ENCODE measurements at regions not wholly inside any gene's neighbourhood (a gene's known extent, or its start where the extent isn't known, plus 50 kb on each side); places are given as distances from the start of the nearest gene placed in this dataset.

DNA sequence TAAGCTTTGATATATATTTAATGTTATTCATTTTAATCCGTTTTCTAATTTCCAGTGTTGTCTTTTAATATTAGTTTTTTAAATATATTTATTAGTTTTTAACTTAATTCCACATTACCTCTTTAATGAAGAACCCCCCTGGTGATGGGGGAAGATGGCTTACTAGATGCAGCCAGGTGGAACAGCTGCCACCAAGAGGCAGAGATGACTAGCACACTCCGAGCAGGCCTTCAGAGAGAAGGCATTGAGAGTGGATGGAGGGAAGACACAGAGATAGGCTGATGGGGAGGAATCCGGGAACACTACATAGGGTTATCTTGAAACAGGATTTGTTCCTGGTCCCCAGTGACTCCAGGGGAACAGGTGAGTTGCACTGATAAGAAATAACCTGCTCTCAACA lies 771.6 kb downstream of the LRFN5 start:
- TF ChIP-seq, protein P1, sequence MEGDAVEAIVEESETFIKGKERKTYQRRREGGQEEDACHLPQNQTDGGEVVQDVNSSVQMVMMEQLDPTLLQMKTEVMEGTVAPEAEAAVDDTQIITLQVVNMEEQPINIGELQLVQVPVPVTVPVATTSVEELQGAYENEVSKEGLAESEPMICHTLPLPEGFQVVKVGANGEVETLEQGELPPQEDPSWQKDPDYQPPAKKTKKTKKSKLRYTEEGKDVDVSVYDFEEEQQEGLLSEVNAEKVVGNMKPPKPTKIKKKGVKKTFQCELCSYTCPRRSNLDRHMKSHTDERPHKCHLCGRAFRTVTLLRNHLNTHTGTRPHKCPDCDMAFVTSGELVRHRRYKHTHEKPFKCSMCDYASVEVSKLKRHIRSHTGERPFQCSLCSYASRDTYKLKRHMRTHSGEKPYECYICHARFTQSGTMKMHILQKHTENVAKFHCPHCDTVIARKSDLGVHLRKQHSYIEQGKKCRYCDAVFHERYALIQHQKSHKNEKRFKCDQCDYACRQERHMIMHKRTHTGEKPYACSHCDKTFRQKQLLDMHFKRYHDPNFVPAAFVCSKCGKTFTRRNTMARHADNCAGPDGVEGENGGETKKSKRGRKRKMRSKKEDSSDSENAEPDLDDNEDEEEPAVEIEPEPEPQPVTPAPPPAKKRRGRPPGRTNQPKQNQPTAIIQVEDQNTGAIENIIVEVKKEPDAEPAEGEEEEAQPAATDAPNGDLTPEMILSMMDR (IDR thresholded peaks at IDR 0.05), result no peak
- no peak for DNase-seq
- peaks cover 4% of the 10 kb centered on the region for H3K27me3 Mint-ChIP-seq (ENCODE audit: low read depth, poor library complexity)
- H3K36me3 Mint-ChIP-seq (ENCODE audit: low read depth), result no peaks in the 10 kb centered on the region
- no peak overlapping the region for H3K4me3 Mint-ChIP-seq
- no peaks in the 10 kb centered on the region for H3K9me3 Mint-ChIP-seq
- no peaks in the 10 kb centered on the region for H3K4me1 Mint-ChIP-seq
- H3K27ac Mint-ChIP-seq, result no peak overlapping the region

DNA sequence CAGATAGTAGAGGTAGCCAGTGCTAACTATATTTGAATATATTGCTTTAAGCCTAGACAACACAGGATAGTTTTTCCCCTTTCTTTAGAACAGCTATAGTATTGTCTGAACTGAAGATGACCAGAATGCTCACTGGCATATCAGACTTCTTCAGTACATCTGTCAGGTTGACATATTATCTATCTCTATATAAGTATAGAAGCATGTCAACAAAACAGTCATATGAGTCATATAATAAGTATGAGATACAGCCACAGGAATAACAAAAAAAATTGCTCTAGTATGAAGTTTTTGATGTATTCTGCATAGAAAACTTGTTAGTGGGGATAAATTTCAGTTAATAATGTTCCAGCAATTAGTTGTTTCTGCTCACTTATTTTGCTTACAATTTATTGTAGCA lies 767.7 kb downstream of the LRFN5 start:
- Mint-ChIP-seq H3K27me3 (ENCODE audit: low read depth, poor library complexity) (no peaks in the 10 kb centered on the region), H3K9me3 (no peaks in the 10 kb centered on the region), H3K4me3 (no peak overlapping the region), H3K36me3 (ENCODE audit: low read depth) (no peaks in the 10 kb centered on the region), H3K4me1 (no peaks in the 10 kb centered on the region), H3K27ac (no peak overlapping the region)
- TF ChIP-seq, protein P1 (IDR thresholded peaks at IDR 0.05), result no peak
- no peak for DNase-seq

DNA sequence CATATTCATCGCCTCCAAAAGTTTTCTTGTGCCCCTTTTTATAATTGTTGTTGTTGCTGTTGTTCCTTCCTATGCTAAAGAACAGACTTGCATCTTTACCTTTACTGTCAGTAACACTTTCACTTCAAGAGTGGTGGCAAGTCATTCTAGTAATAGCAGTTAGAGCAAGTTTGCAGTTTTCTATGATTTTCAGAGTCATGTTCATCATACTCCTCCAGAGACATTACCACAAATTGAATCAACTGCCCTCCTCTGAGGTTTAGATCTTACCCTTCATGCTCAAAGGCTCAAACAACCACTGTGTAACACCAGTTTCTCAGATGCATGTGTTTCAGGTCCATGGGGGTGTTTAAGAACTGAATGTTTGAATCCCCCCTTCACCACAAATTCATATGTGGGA lies 763.4 kb downstream of the LRFN5 start:
- TF ChIP-seq, protein P1 (IDR thresholded peaks at IDR 0.05), result no peak
- no peak for DNase-seq
- Mint-ChIP-seq H3K36me3 (ENCODE audit: low read depth) (no peaks in the 10 kb centered on the region), H3K9me3 (no peaks in the 10 kb centered on the region), H3K27ac (no peak overlapping the region), H3K4me3 (no peak overlapping the region), H3K27me3 (ENCODE audit: low read depth, poor library complexity) (no peaks in the 10 kb centered on the region), H3K4me1 (no peaks in the 10 kb centered on the region)

DNA sequence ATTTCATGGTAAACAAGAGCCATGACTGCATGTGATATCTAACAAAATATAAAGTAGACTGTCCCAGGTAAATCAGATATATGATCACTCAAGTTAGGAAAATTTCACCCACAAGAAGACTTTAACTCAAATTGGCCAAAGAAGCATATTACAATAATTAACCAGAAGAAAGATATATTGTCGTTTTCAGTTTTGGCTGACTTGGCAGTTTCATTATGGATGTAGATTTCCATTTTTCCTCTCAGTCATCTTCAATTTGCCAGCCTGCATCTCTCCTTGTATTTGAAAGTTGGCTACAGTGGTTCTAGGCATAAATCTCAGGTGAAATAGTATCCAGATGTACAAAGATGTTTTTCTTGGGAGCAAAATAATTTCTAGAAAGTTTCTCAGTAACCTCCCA lies 761.6 kb downstream of the LRFN5 start:
- no peak overlapping the region for H3K4me3 Mint-ChIP-seq
- H3K4me1 Mint-ChIP-seq, result no peaks in the 10 kb centered on the region
- no peaks in the 10 kb centered on the region for H3K9me3 Mint-ChIP-seq
- no peaks in the 10 kb centered on the region for H3K36me3 Mint-ChIP-seq (ENCODE audit: low read depth)
- H3K27ac Mint-ChIP-seq, result no peak overlapping the region
- TF ChIP-seq, protein P1 (IDR thresholded peaks at IDR 0.05), result no peak
- H3K27me3 Mint-ChIP-seq (ENCODE audit: low read depth, poor library complexity), result no peaks in the 10 kb centered on the region
- DNase-seq, result no peak

DNA sequence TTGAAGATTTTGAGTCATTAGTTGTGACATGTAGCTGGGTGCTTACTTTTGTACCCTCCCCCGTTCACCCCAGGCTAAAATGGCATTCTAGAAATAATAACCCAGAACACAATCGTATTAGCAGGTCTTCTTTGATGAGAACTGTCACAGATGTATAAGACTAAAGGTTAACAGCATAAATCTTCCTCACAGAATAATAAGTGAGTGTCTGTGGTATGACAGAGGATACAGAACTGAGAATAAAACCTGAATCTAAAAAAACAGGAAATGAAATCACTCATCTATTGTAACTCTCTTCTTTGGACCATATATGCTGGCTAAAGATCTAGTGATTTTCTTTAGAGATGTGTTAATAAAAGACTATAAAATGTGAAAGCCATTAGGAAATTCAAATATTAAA lies 746.6 kb downstream of the LRFN5 start:
- Mint-ChIP-seq H3K4me1 (no peaks in the 10 kb centered on the region), H3K4me3 (no peak overlapping the region), H3K27me3 (ENCODE audit: low read depth, poor library complexity) (peaks cover 7% of the 10 kb centered on the region), H3K9me3 (no peaks in the 10 kb centered on the region), H3K36me3 (ENCODE audit: low read depth) (no peaks in the 10 kb centered on the region), H3K27ac (no peak overlapping the region)
- DNase-seq, result no peak
- TF ChIP-seq, protein P1 (IDR thresholded peaks at IDR 0.05), result no peak

DNA sequence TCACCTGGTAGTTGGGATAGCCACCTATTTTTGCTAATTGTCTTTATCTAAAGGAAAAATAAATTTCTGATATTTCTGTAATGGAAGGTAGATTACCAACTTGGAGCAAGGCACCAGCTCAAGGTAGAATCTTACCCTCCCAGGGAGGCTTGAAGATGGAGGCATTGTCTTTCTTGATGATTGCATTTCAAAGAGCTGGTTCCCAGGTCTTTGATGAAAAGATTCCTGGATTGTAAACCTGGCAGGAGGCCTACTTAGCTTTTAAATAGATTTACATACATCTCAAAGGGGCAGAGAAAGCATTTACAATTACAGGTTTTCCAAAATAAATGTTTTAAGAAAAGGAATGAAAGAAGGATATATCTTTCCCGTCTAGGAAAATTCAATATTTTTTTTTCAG lies 729.2 kb downstream of the LRFN5 start:
- Mint-ChIP-seq H3K36me3 (ENCODE audit: low read depth) (no peaks in the 10 kb centered on the region), H3K4me3 (no peak overlapping the region), H3K27ac (no peak overlapping the region), H3K9me3 (peaks cover 5% of the 10 kb centered on the region), H3K27me3 (ENCODE audit: low read depth, poor library complexity) (no peaks in the 10 kb centered on the region), H3K4me1 (no peaks in the 10 kb centered on the region)
- TF ChIP-seq, protein P1 (IDR thresholded peaks at IDR 0.05), result no peak
- no peak for DNase-seq

Measured in nephron progenitor cell (in vitro differentiated cells).